RWPE2 (cell line): ENCODE measurements at regions not wholly inside any gene's neighbourhood (a gene's known extent, or its start where the extent isn't known, plus 50 kb on each side); places are given as distances from the start of the nearest gene placed in this dataset.

Source experiments
- ATAC-seq: fragments of 200-7000 bp; cut with Tn5 transposase; 3 replicates; pipeline ENCODE4 v1.9.1; 2021; ENCODE audit warnings: low read depth
- DNase-seq: peaks from one replicate; pipeline ENCODE4 v3.0.0-alpha.2; 2020; ENCODE audit warnings: low spot score
- H3K27ac ChIP-seq: fragments of 450-650 bp; 2 replicates; pipeline ENCODE4 v1.5.1; 2017; ENCODE audit warnings: mild to moderate bottlenecking; ENCODE audit not compliant: poor library complexity, severe bottlenecking
- H3K27me3 ChIP-seq: fragments of 250-450 bp; sonication (Bioruptor Pico); 2 replicates; pipeline ENCODE4 v1.5.1; 2021; ENCODE audit warnings: mild to moderate bottlenecking, moderate library complexity; ENCODE audit not compliant: insufficient read depth, poor library complexity, severe bottlenecking
- H3K36me3 ChIP-seq: fragments of 250-450 bp; sonication (Bioruptor Pico); 2 replicates; pipeline ENCODE4 v1.5.1; 2020; ENCODE audit warnings: low read depth, mild to moderate bottlenecking, moderate library complexity
- H3K4me1 ChIP-seq: fragments of 250-450 bp; sonication (Bioruptor Pico); 2 replicates; pipeline ENCODE4 v1.5.1; 2021; ENCODE audit warnings: mild to moderate bottlenecking, moderate library complexity; ENCODE audit not compliant: insufficient read depth, poor library complexity, severe bottlenecking
- H3K4me3 ChIP-seq: fragments of 250-450 bp; sonication (Bioruptor Pico); 2 replicates; pipeline ENCODE4 v1.5.1; 2021; ENCODE audit warnings: mild to moderate bottlenecking, moderate library complexity; ENCODE audit not compliant: severe bottlenecking
- H3K9me3 ChIP-seq: fragments of 250-450 bp; sonication (Bioruptor Pico); 2 replicates; pipeline ENCODE4 v1.5.1; 2021; ENCODE audit warnings: mild to moderate bottlenecking, moderate library complexity; ENCODE audit not compliant: severe bottlenecking
- CTCF ChIP-seq: fragments of 450-650 bp; IDR thresholded peaks from one replicate; pipeline ENCODE4 v1.5.1; 2017; ENCODE audit warnings: mild to moderate bottlenecking, moderate library complexity; ENCODE audit not compliant: poor library complexity, severe bottlenecking

GRCh38 chr18:22253676-22254075 is 84.3 kb downstream of the GATA6 start:
- H3K27me3 ChIP-seq: no peaks in the 10 kb centered on the region
- no peak overlapping the region for H3K27ac ChIP-seq
- ATAC-seq (no peak), DNase-seq (no peak)
- H3K4me1 ChIP-seq: peaks cover 12% of the 10 kb centered on the region
- H3K4me3 ChIP-seq: no peak overlapping the region
- no peaks in the 10 kb centered on the region for H3K36me3 ChIP-seq
- no peaks in the 10 kb centered on the region for H3K9me3 ChIP-seq
- no peak for TF ChIP-seq CTCF

- DNase-seq: no peak
- Histone ChIP-seq H3K36me3 (no peaks in the 10 kb centered on the region), H3K4me1 (peaks cover 12% of the 10 kb centered on the region), H3K9me3 (no peaks in the 10 kb centered on the region), H3K27me3 (no peaks in the 10 kb centered on the region), H3K4me3 (no peak overlapping the region), H3K27ac (no peak overlapping the region)
- no peak for TF ChIP-seq CTCF
- no peak for ATAC-seq
Measured at GRCh38 chr18:22253156-22253555, 83.8 kb downstream of the GATA6 start.
